ENCODE measurements at regions not wholly inside any gene's neighbourhood (a gene's known extent, or its start where the extent isn't known, plus 50 kb on each side); places are given as distances from the start of the nearest gene placed in this dataset.

- TF ChIP-seq NFIC (IDR thresholded peaks at IDR 0.05): no peak
- TF ChIP-seq RAD21 (IDR thresholded peaks at IDR 0.05; ENCODE audit: low read depth): no peak
- no peak for TF ChIP-seq TCF12 (IDR thresholded peaks at IDR 0.05; ENCODE audit: low read depth)
- no peak for TF ChIP-seq YY1 (IDR thresholded peaks at IDR 0.05; ENCODE audit: low read depth)
- no peak for TF ChIP-seq CEBPB (IDR thresholded peaks at IDR 0.05)
- TF ChIP-seq EGR1 (IDR thresholded peaks at IDR 0.05): no peak
- no peak for TF ChIP-seq FOXM1 (IDR thresholded peaks at IDR 0.05; ENCODE audit: borderline replicate concordance, low read depth)
- no peak for TF ChIP-seq MAX (IDR thresholded peaks at IDR 0.05)
- no peak for TF ChIP-seq TAF1 (IDR thresholded peaks at IDR 0.05; ENCODE audit: low read depth)
- no peak for TF ChIP-seq ZBTB7A (IDR thresholded peaks at IDR 0.05; ENCODE audit: low read depth)
- no peak for TF ChIP-seq EP300 (IDR thresholded peaks at IDR 0.05; ENCODE audit: borderline replicate concordance)
These were observed 134.6 kb upstream of the TRPC6 start for GRCh38 chr11:101718402-101718801.

- TF ChIP-seq RAD21 (IDR thresholded peaks at IDR 0.05; ENCODE audit: low read depth): no peak
- no peak for TF ChIP-seq EGR1 (IDR thresholded peaks at IDR 0.05)
- TF ChIP-seq EP300 (IDR thresholded peaks at IDR 0.05; ENCODE audit: borderline replicate concordance): no peak
- TF ChIP-seq CREB1 (IDR thresholded peaks at IDR 0.05; ENCODE audit: low read depth): no peak
- TF ChIP-seq ZBTB7A (IDR thresholded peaks at IDR 0.05; ENCODE audit: low read depth): no peak
- TF ChIP-seq TCF12 (IDR thresholded peaks at IDR 0.05; ENCODE audit: low read depth): no peak
- no peak for TF ChIP-seq MAX (IDR thresholded peaks at IDR 0.05)
These were observed 133.8 kb upstream of the TRPC6 start for GRCh38 chr11:101717619-101718018.

GRCh38 chr11:101715281-101715680 is 131.5 kb upstream of the TRPC6 start:
- no peak for TF ChIP-seq USF1 (IDR thresholded peaks at IDR 0.05)
- TF ChIP-seq TAF1 (IDR thresholded peaks at IDR 0.05; ENCODE audit: low read depth): no peak
- TF ChIP-seq EGR1 (IDR thresholded peaks at IDR 0.05): no peak
- TF ChIP-seq TCF12 (IDR thresholded peaks at IDR 0.05; ENCODE audit: low read depth): no peak
- no peak for TF ChIP-seq REST (IDR thresholded peaks at IDR 0.05; ENCODE audit: low read depth)
- no peak for TF ChIP-seq ZBTB7A (IDR thresholded peaks at IDR 0.05; ENCODE audit: low read depth)
- no peak for TF ChIP-seq FOXM1 (IDR thresholded peaks at IDR 0.05; ENCODE audit: borderline replicate concordance, low read depth)
- TF ChIP-seq EP300 (IDR thresholded peaks at IDR 0.05; ENCODE audit: borderline replicate concordance): no peak
- no peak for TF ChIP-seq TEAD4 (IDR thresholded peaks at IDR 0.05)
- TF ChIP-seq RAD21 (IDR thresholded peaks at IDR 0.05; ENCODE audit: low read depth): no peak
- no peak for TF ChIP-seq YY1 (IDR thresholded peaks at IDR 0.05; ENCODE audit: low read depth)
- no peak for TF ChIP-seq CREB1 (IDR thresholded peaks at IDR 0.05; ENCODE audit: low read depth)
- no peak for TF ChIP-seq NFIC (IDR thresholded peaks at IDR 0.05)
- no peak for TF ChIP-seq CEBPB (IDR thresholded peaks at IDR 0.05)
- no peak for TF ChIP-seq MAX (IDR thresholded peaks at IDR 0.05)

- TF ChIP-seq FOXM1 (IDR thresholded peaks at IDR 0.05; ENCODE audit: borderline replicate concordance, low read depth) (no peak), ZBTB7A (IDR thresholded peaks at IDR 0.05; ENCODE audit: low read depth) (no peak), CEBPB (IDR thresholded peaks at IDR 0.05) (no peak), USF1 (IDR thresholded peaks at IDR 0.05) (no peak), NFIC (IDR thresholded peaks at IDR 0.05) (no peak), YY1 (IDR thresholded peaks at IDR 0.05; ENCODE audit: low read depth) (no peak), MAX (IDR thresholded peaks at IDR 0.05) (no peak), TEAD4 (IDR thresholded peaks at IDR 0.05) (no peak), RAD21 (IDR thresholded peaks at IDR 0.05; ENCODE audit: low read depth) (no peak)
These were observed 123.7 kb upstream of the TRPC6 start for GRCh38 chr11:101707477-101707876.

GRCh38 chr11:101706541-101706940 is 122.7 kb upstream of the TRPC6 start:
- TF ChIP-seq RAD21 (IDR thresholded peaks at IDR 0.05; ENCODE audit: low read depth) (no peak), YY1 (IDR thresholded peaks at IDR 0.05; ENCODE audit: low read depth) (no peak), CREB1 (IDR thresholded peaks at IDR 0.05; ENCODE audit: low read depth) (no peak), EP300 (IDR thresholded peaks at IDR 0.05; ENCODE audit: borderline replicate concordance) (no peak), TAF1 (IDR thresholded peaks at IDR 0.05; ENCODE audit: low read depth) (no peak), NFIC (IDR thresholded peaks at IDR 0.05) (no peak), MAX (IDR thresholded peaks at IDR 0.05) (no peak), FOXM1 (IDR thresholded peaks at IDR 0.05; ENCODE audit: borderline replicate concordance, low read depth) (no peak)

GRCh38 chr11:101705972-101706371 is 122.2 kb upstream of the TRPC6 start:
- TF ChIP-seq TEAD4 (IDR thresholded peaks at IDR 0.05) (no peak), MAX (IDR thresholded peaks at IDR 0.05) (no peak), EGR1 (IDR thresholded peaks at IDR 0.05) (no peak), USF1 (IDR thresholded peaks at IDR 0.05) (no peak), EP300 (IDR thresholded peaks at IDR 0.05; ENCODE audit: borderline replicate concordance) (no peak)

Data from Ishikawa (cell line).